H1 (cell line): ENCODE measurements at regions not wholly inside any gene's neighbourhood (a gene's known extent, or its start where the extent isn't known, plus 50 kb on each side); places are given as distances from the start of the nearest gene placed in this dataset.

Source experiments
- CTCF ChIA-PET: fragments of 300-600 bp; sonication (Branson Sonifier 250); formaldehyde crosslinking; loops from one replicate; lab custom pipeline; 2021; ENCODE audit not compliant: partially characterized antibody; lab: Charles Lee
- POLR2A ChIA-PET: fragments of 300-600 bp; sonication (Branson Sonifier 250); formaldehyde crosslinking; loops from one replicate; lab custom pipeline; 2021; ENCODE audit warnings: inconsistent platforms; ENCODE audit not compliant: partially characterized antibody; lab: Charles Lee
- DNase-seq, 2 experiments: peaks; one replicate each; pipeline versions ENCODE4 v3.0.0 to v3.0.0-alpha.2; 2010 to 2022; ENCODE audit warnings: low spot score in 2 of 2, low read depth in 1 of 2, mixed read lengths in 1 of 2
- FAIRE-seq: peaks from 2 replicates; lab custom pipeline; 2011; peaks lifted over from hg19 to GRCh38; lab: Jason Lieb, UNC
- H2AFZ ChIP-seq: 2 replicates; pipeline ENCODE4 v1.8.1; 2012; ENCODE audit warnings: low read length, inconsistent platforms
- H2AK5ac ChIP-seq: 2 replicates; pipeline ENCODE4 v1.6.1; 2013; ENCODE audit warnings: low read depth, low read length
- H2BK120ac ChIP-seq: replicated peaks from 2 replicates; pipeline ENCODE3; 2013; ENCODE audit warnings: low read depth, low read length, inconsistent platforms
- H2BK12ac ChIP-seq: 2 replicates; pipeline ENCODE4 v1.6.1; 2013; ENCODE audit warnings: low read depth, low read length
- H2BK15ac ChIP-seq: 2 replicates; pipeline ENCODE4 v1.6.1; 2013; ENCODE audit warnings: low read length
- H2BK20ac ChIP-seq: 2 replicates; pipeline ENCODE4 v1.6.1; 2013; ENCODE audit warnings: low read length
- H2BK5ac ChIP-seq: 2 replicates; pipeline ENCODE4 v1.6.1; 2013; ENCODE audit warnings: low read depth, low read length
- H3K14ac ChIP-seq: 2 replicates; pipeline ENCODE4 v1.6.1; 2013; ENCODE audit warnings: inconsistent platforms; ENCODE audit not compliant: insufficient read length
- H3K18ac ChIP-seq: 2 replicates; pipeline ENCODE4 v1.6.1; 2013; ENCODE audit warnings: low read length; ENCODE audit errors: extremely low read depth
- H3K23ac ChIP-seq: 2 replicates; pipeline ENCODE4 v1.6.1; 2013; ENCODE audit warnings: inconsistent platforms; ENCODE audit not compliant: insufficient read length
- H3K23me2 ChIP-seq: 2 replicates; pipeline ENCODE4 v1.6.1; 2013; ENCODE audit warnings: low read depth, low read length
- H3K27ac ChIP-seq: 2 replicates; pipeline ENCODE4 v1.6.1; 2011; ENCODE audit warnings: low read depth, low read length, inconsistent platforms
- H3K27me3 ChIP-seq, 4 experiments: replicated peaks in 1 of 4; 1 replicate in 1 of 4; 2 replicates in 3 of 4; pipeline versions ENCODE4 v1.6.1 to v1.8.1; 2011 to 2013; ENCODE audit warnings: low read length in 3 of 4, mild to moderate bottlenecking in 3 of 4, inconsistent platforms in 2 of 4, mixed read lengths in 2 of 4, moderate library complexity in 1 of 4; ENCODE audit not compliant: control insufficient read depth in 3 of 4, insufficient read depth in 3 of 4; ENCODE audit errors: extremely low read depth in 1 of 4
- H3K36me3 ChIP-seq, 4 experiments: 2 replicates each; pipeline versions ENCODE4 v1.6.1 to v1.8.1; 2011 to 2013; ENCODE audit warnings: mild to moderate bottlenecking in 4 of 4, low read length in 3 of 4, moderate library complexity in 2 of 4, control low read depth in 1 of 4, inconsistent platforms in 1 of 4; ENCODE audit not compliant: insufficient read depth in 4 of 4, control insufficient read depth in 2 of 4
- H3K4ac ChIP-seq: replicated peaks from 2 replicates; pipeline ENCODE3; 2013; ENCODE audit warnings: low read length, low read depth, mixed read lengths, inconsistent platforms; ENCODE audit not compliant: insufficient read length
- H3K4me1 ChIP-seq, 4 experiments: replicated peaks in 1 of 4; 1 replicate in 1 of 4; 2 replicates in 3 of 4; pipeline versions ENCODE4 v1.6.1 to v1.8.1; 2011 to 2013; ENCODE audit warnings: low read length in 3 of 4, inconsistent platforms in 2 of 4, mixed read lengths in 1 of 4; ENCODE audit not compliant: insufficient read depth in 4 of 4, control insufficient read depth in 3 of 4
- H3K4me2 ChIP-seq, 2 experiments: 2 replicates each; pipeline versions ENCODE4 v1.6.1 to v1.8.1; 2011 to 2013; ENCODE audit warnings: low read depth in 2 of 2, low read length in 2 of 2, control low read depth in 1 of 2, inconsistent platforms in 1 of 2, mild to moderate bottlenecking in 1 of 2; ENCODE audit not compliant: insufficient read depth in 1 of 2
- H3K4me3 ChIP-seq, 4 experiments: fragments of 200-600, 300-600 bp in 1 of 4; sonication (generic), shearing (Covaris generic), sonication (Bioruptor Twin) in 1 of 4; 2 replicates each; pipeline versions ENCODE4 v1.5.1 to v1.8.1; 2011 to 2016; ENCODE audit warnings: low read length in 4 of 4, low read depth in 3 of 4, control low read depth in 2 of 4, inconsistent platforms in 2 of 4, mild to moderate bottlenecking in 2 of 4, mixed read lengths in 1 of 4, moderate library complexity in 1 of 4; ENCODE audit not compliant: insufficient read depth in 2 of 4; ENCODE audit errors: extremely low read depth in 1 of 4
- H3K56ac ChIP-seq: replicated peaks from 2 replicates; pipeline ENCODE3; 2013; ENCODE audit warnings: low read depth, mild to moderate bottlenecking, mixed read lengths, low read length, inconsistent platforms; ENCODE audit not compliant: insufficient read length
- H3K79me1 ChIP-seq: 2 replicates; pipeline ENCODE4 v1.6.1; 2013; ENCODE audit warnings: low read depth, low read length, control low read depth
- H3K79me2 ChIP-seq, 2 experiments: 2 replicates each; pipeline versions ENCODE4 v1.6.1 to v1.8.1; 2012 to 2013; ENCODE audit warnings: low read length in 2 of 2, mild to moderate bottlenecking in 2 of 2, inconsistent platforms in 1 of 2; ENCODE audit not compliant: insufficient read depth in 2 of 2, control insufficient read depth in 1 of 2
- H3K9ac ChIP-seq, 4 experiments: replicated peaks in 1 of 4; 1 replicate in 1 of 4; 2 replicates in 3 of 4; pipeline versions ENCODE4 v1.6.1 to v1.8.1; 2011 to 2013; ENCODE audit warnings: low read depth in 3 of 4, low read length in 3 of 4, control low read depth in 2 of 4, mild to moderate bottlenecking in 2 of 4, moderate library complexity in 2 of 4, inconsistent platforms in 1 of 4; ENCODE audit errors: extremely low read depth in 1 of 4
- H3K9me3 ChIP-seq, 2 experiments: 2 replicates each; pipeline versions ENCODE4 v1.6.1 to v1.8.1; 2012 to 2013; ENCODE audit warnings: mild to moderate bottlenecking in 2 of 2, moderate library complexity in 2 of 2, control low read depth in 1 of 2, inconsistent platforms in 1 of 2, low read depth in 1 of 2, low read length in 1 of 2, mixed read lengths in 1 of 2; ENCODE audit not compliant: insufficient read depth in 2 of 2
- H4K20me1 ChIP-seq, 2 experiments: replicated peaks in 1 of 2; 2 replicates each; pipeline versions ENCODE3 to v1.8.1; 2011 to 2013; ENCODE audit warnings: inconsistent platforms in 2 of 2, low read length in 2 of 2, mild to moderate bottlenecking in 1 of 2; ENCODE audit not compliant: insufficient read depth in 2 of 2, control insufficient read depth in 1 of 2
- H4K5ac ChIP-seq: 2 replicates; pipeline ENCODE4 v1.6.1; 2013; ENCODE audit warnings: low read length, low read depth, mixed read lengths, inconsistent platforms; ENCODE audit not compliant: insufficient read length
- H4K8ac ChIP-seq: 2 replicates; pipeline ENCODE4 v1.8.0; 2013; ENCODE audit warnings: mild to moderate bottlenecking, moderate library complexity, low read length, inconsistent platforms; ENCODE audit not compliant: insufficient read depth; ENCODE audit errors: extremely low read depth
- H4K91ac ChIP-seq: replicated peaks from 2 replicates; pipeline ENCODE3; 2013; ENCODE audit warnings: low read length, mixed read lengths, inconsistent platforms; ENCODE audit not compliant: insufficient read length
- ATF3 ChIP-seq: IDR thresholded peaks from 2 replicates; pipeline ENCODE4 v1.6.1; 2011; ENCODE audit warnings: low read depth, mild to moderate bottlenecking, low read length; ENCODE audit not compliant: insufficient read depth
- BCL11A ChIP-seq, 2 experiments: IDR thresholded peaks; one replicate each; pipeline ENCODE4 v1.6.1; 2011; ENCODE audit warnings: low read depth in 2 of 2, low read length in 2 of 2, mild to moderate bottlenecking in 2 of 2
- CEBPB ChIP-seq: IDR thresholded peaks from 2 replicates; pipeline ENCODE4 v1.6.1; 2012; ENCODE audit warnings: low read depth, low read length
- CTCF ChIP-seq, 3 experiments: IDR thresholded peaks; 1 replicate in 2 of 3; 2 replicates in 1 of 3; pipeline versions ENCODE4 v1.5.1 to v1.6.1; 2011; ENCODE audit warnings: low read length in 3 of 3, mild to moderate bottlenecking in 3 of 3, inconsistent platforms in 2 of 3, low read depth in 1 of 3, moderate library complexity in 1 of 3; ENCODE audit not compliant: insufficient read depth in 1 of 3; ENCODE audit errors: control extremely low read depth in 1 of 3
- FOSL1 ChIP-seq: IDR thresholded peaks from 2 replicates; pipeline ENCODE4 v1.6.1; 2011; ENCODE audit warnings: mild to moderate bottlenecking, low read depth, low read length, moderate library complexity; ENCODE audit not compliant: insufficient read depth
- GABPA ChIP-seq: IDR thresholded peaks from 2 replicates; pipeline ENCODE4 v1.6.1; 2011; ENCODE audit warnings: mild to moderate bottlenecking, low read length, moderate library complexity, borderline replicate concordance; ENCODE audit not compliant: insufficient read depth
- MAFK ChIP-seq: IDR thresholded peaks from 2 replicates; pipeline ENCODE4 v1.6.1; 2012; ENCODE audit warnings: low read depth, mild to moderate bottlenecking, improper control_type of control experiment, low read length
- MAX ChIP-seq: IDR thresholded peaks from 2 replicates; pipeline ENCODE4 v1.6.1; 2012; ENCODE audit warnings: inconsistent platforms
- POLR2AphosphoS5 ChIP-seq: IDR thresholded peaks from 2 replicates; pipeline ENCODE4 v1.6.1; 2011; ENCODE audit warnings: low read depth, low read length
- RXRA ChIP-seq: IDR thresholded peaks from 2 replicates; pipeline ENCODE4 v1.6.1; 2011; ENCODE audit warnings: low read depth, mild to moderate bottlenecking, low read length, moderate library complexity; ENCODE audit not compliant: insufficient read depth
- TAF7 ChIP-seq: optimal IDR thresholded peaks from 2 replicates; pipeline ENCODE3; 2011; ENCODE audit warnings: low read depth, mild to moderate bottlenecking, inconsistent platforms, low read length, moderate library complexity, borderline replicate concordance
- WGBS, 2 experiments: shearing (Covaris generic) in 1 of 2; methylation state at CpG; one replicate each; pipeline versions ENCODE4 v1.1.6 to v1.1.7; 2013 to 2015; ENCODE audit warnings: low lambda C conversion rate in 2 of 2, mixed read lengths in 2 of 2, inconsistent platforms in 1 of 2, low coverage in 1 of 2, missing lambda C conversion rate in 1 of 2; ENCODE audit not compliant: insufficient replicate concordance in 2 of 2, insufficient coverage in 1 of 2, insufficient read length in 1 of 2; ENCODE audit errors: extremely low coverage in 1 of 2, missing lambda C conversion rate in 1 of 2; 5-methylcytosine and 5-hydroxymethylcytosine counted together

- Histone ChIP-seq H3K79me2 (no peaks in the 10 kb centered on the region), H2AK5ac (no peak overlapping the region), H4K20me1 (no peaks in the 10 kb centered on the region), H2BK12ac (no peak overlapping the region), H3K79me1 (no peaks in the 10 kb centered on the region), H3K14ac (no peak overlapping the region), H2BK15ac (no peak overlapping the region), H3K23ac (no peak overlapping the region), H2BK120ac (no peak overlapping the region), H3K27me3 (peaks cover 0 to 2% (median under 1%) of the 10 kb centered on the region in 4 experiments; a peak in 3 of 7 replicates), H3K56ac (no peak overlapping the region), H3K4me3 (no peak overlapping the region), H2BK5ac (no peak overlapping the region), H2BK20ac (no peak overlapping the region), H4K91ac (no peak overlapping the region), H3K4me2 (no peak overlapping the region), H3K27ac (no peak overlapping the region), H3K36me3 (no peaks in the 10 kb centered on the region), H4K8ac (no peak overlapping the region), H3K4me1 (no peaks in the 10 kb centered on the region), H3K9me3 (no peaks in the 10 kb centered on the region), H2AFZ (no peak overlapping the region), H3K9ac (no peak overlapping the region), H3K23me2 (no peaks in the 10 kb centered on the region), H4K5ac (no peak overlapping the region), H3K18ac (no peak overlapping the region), H3K4ac (no peak overlapping the region)
- no peak for DNase-seq
- CTCF ChIA-PET, result interaction anchor here (1.2 kb wide), 1 partner anchor 37 kb away, joined by 3 read pairs; no protein-coding TSS in a partner anchor
- FAIRE-seq, result no peak
- POLR2A ChIA-PET, result no interaction called here
- WGBS, 2 experiments, result 100% methylated on average over 1 of the region's 1 CpG; no CpG with 5 or more reads in 1 of the 2 experiments
- TF ChIP-seq CEBPB (no peak), ATF3 (no peak), MAFK (no peak), BCL11A (IDR thresholded peaks at IDR 0.05; ENCODE audit: low read depth in 2 of 2, low read length in 2 of 2) (no peak), MAX (no peak), POLR2AphosphoS5 (no peak), FOSL1 (no peak), TAF7 (no peak), CTCF (IDR thresholded peaks at IDR 0.05; ENCODE audit: control extremely low read depth in 1 of 3, insufficient read depth in 1 of 3, low read depth in 1 of 3, low read length in 3 of 3) (no peak), RXRA (no peak), GABPA (no peak)
Measured at GRCh38 chr1:73711089-73711488, 486.9 kb downstream of the LRRIQ3 start.
